BLaER1 treated with 17β-estradiol and CSF1 and Interleukin-3, amounts not matched to agents 10 nM and 100 nM (cell line): ENCODE measurements at regions not wholly inside any gene's neighbourhood (a gene's known extent, or its start where the extent isn't known, plus 50 kb on each side); places are given as distances from the start of the nearest gene placed in this dataset.

Experiments used
- H3K27ac ChIP-seq, 11 experiments: shearing (Covaris generic); formaldehyde crosslinking; 2 replicates each; pipeline ENCODE4 v1.8.1; 2022
- H3K27me3 ChIP-seq, 11 experiments: shearing (Covaris generic); formaldehyde crosslinking; 2 replicates each; pipeline ENCODE4 v1.8.1; 2022
- H3K36me3 ChIP-seq, 11 experiments: shearing (Covaris generic); formaldehyde crosslinking; 2 replicates each; pipeline ENCODE4 v1.8.1; 2022
- H3K4me1 ChIP-seq, 10 experiments: shearing (Covaris generic); formaldehyde crosslinking; 2 replicates each; pipeline ENCODE4 v1.8.1; 2022
- H3K4me2 ChIP-seq, 11 experiments: shearing (Covaris generic); formaldehyde crosslinking; 2 replicates each; pipeline ENCODE4 v1.8.1; 2022
- H3K4me3 ChIP-seq, 10 experiments: shearing (Covaris generic); formaldehyde crosslinking; 2 replicates each; pipeline ENCODE4 v1.8.1; 2022
- H3K9ac ChIP-seq, 11 experiments: shearing (Covaris generic); formaldehyde crosslinking; 2 replicates each; pipeline ENCODE4 v1.8.1; 2022
- H3K9me3 ChIP-seq, 11 experiments: shearing (Covaris generic); formaldehyde crosslinking; replicated peaks in 1 of 11; 2 replicates each; pipeline ENCODE4 v1.8.1; 2022
- H4K20me1 ChIP-seq, 11 experiments: shearing (Covaris generic); formaldehyde crosslinking; 2 replicates each; pipeline ENCODE4 v1.8.1; 2022
- Cebpa-rat ChIP-seq, 11 experiments: shearing (Covaris generic); IDR thresholded peaks; 2 replicates each; pipeline ENCODE4 v1.8.1; 2022

DNA sequence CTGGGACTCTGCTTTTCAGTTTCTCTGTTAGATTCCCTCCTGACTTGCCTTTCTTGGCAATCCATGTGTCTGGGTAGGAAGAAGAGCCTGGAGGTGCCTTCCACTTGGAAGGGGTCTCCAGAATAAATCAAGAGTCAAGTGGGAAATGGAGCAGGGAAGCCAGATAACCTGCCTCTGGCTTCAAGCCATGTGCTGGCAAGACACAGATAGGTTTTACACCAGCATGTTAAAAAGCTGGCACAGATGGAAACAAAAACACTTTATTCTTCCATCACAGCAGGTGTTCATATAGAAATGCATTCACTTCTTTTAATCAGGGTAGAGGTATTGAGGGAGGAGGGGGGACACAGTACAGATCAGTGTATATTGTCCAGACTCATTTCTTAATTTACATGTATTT, 356.9 kb upstream of the RUNX1 start:
- H3K4me3 ChIP-seq, result no peak overlapping the region
- H3K4me1 ChIP-seq, result peaks cover 0 to 7% (median 0%) of the 10 kb centered on the region in 10 experiments; a peak in 2 of 20 replicates
- no peaks in the 10 kb centered on the region for H3K36me3 ChIP-seq
- H3K9ac ChIP-seq, result no peak overlapping the region
- TF ChIP-seq Cebpa-rat (IDR thresholded peaks at IDR 0.05), result no peak
- H3K27ac ChIP-seq, result no peak overlapping the region
- no peaks in the 10 kb centered on the region for H4K20me1 ChIP-seq
- no peaks in the 10 kb centered on the region for H3K9me3 ChIP-seq
- no peak overlapping the region for H3K4me2 ChIP-seq
- H3K27me3 ChIP-seq, result no peaks in the 10 kb centered on the region

DNA sequence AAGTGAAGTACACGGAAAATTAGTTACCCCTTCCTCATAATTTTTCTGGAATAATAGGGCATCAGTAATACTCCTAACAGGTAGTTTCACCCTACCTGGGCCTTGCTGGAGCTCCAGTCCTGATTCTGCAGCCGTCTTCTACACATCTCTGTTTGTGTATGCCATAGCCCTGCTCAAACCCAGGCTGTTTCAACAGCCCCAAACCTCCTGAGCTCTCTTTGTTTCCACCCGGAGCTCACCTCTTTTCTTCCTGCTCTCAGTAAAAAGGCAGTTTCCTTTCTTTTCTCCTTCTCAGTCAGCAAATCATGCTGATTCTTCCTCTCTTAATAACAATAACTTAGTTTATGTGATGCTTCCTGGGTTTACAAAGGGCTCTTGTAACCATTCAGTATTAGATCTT, 355.1 kb upstream of the RUNX1 start:
- Histone ChIP-seq H3K4me3 (no peak overlapping the region), H3K27ac (no peak overlapping the region), H3K9ac (no peak overlapping the region), H3K4me1 (peaks cover 8 to 23% (median 13%) of the 10 kb centered on the region in 10 experiments), H4K20me1 (no peaks in the 10 kb centered on the region), H3K9me3 (no peaks in the 10 kb centered on the region), H3K4me2 (no peak overlapping the region), H3K27me3 (no peaks in the 10 kb centered on the region), H3K36me3 (no peaks in the 10 kb centered on the region)
- no peak for TF ChIP-seq Cebpa-rat (IDR thresholded peaks at IDR 0.05)

DNA sequence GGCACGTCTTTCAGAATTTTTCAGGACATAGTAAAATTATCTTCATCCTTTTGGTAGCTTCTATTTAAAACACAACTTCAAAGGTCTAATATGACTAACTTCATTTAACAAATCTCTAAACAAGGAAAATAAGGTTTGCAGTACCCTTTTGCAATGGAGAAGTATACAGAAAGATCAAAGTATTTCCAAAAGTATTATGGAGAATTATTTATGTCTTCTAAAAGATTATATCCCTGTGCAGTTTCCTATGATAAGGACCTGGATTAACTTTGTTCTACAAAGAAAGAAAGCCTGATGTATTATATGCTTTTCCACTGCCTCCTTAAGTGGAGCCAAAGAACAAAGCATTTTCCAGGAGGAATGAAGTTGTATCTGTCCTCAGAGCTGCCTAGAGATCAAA, 353.0 kb upstream of the RUNX1 start:
- H3K9ac ChIP-seq, result no peak overlapping the region
- H3K4me1 ChIP-seq, result peaks cover 19 to 29% (median 23%) of the 10 kb centered on the region in 10 experiments
- no peak for TF ChIP-seq Cebpa-rat (IDR thresholded peaks at IDR 0.05)
- H3K4me3 ChIP-seq, result no peak overlapping the region
- no peaks in the 10 kb centered on the region for H3K27me3 ChIP-seq
- H3K4me2 ChIP-seq, result no peak overlapping the region
- H4K20me1 ChIP-seq, result no peaks in the 10 kb centered on the region
- no peaks in the 10 kb centered on the region for H3K36me3 ChIP-seq
- H3K27ac ChIP-seq, result no peak overlapping the region
- no peaks in the 10 kb centered on the region for H3K9me3 ChIP-seq

DNA sequence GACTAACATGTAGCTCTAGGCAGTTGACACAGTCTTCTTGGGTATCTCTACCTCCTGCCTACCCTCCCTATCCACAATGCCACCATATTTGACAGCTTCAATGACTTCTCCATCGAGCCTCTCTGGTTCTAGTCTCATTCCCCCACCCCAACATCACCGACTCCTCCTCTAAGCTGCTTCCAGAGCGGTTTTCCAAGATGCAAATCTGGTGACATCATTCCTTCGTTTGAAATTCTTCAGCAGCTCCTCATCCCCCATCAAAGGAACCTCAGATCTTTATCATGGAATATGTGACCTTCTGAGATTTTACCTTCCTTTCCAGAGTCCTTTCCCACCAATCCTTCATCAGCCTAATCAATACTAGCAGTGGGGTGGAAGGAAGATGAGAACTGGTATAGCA, 352.4 kb upstream of the RUNX1 start:
- H3K9me3 ChIP-seq, result no peaks in the 10 kb centered on the region; a peak in 1 of 22 replicates
- H4K20me1 ChIP-seq, result no peaks in the 10 kb centered on the region
- no peaks in the 10 kb centered on the region for H3K27me3 ChIP-seq
- H3K4me1 ChIP-seq, result peaks cover 19 to 33% (median 26%) of the 10 kb centered on the region in 10 experiments
- no peak overlapping the region for H3K27ac ChIP-seq
- H3K36me3 ChIP-seq, result no peaks in the 10 kb centered on the region
- TF ChIP-seq Cebpa-rat (IDR thresholded peaks at IDR 0.05), result no peak
- H3K4me3 ChIP-seq, result no peak overlapping the region
- H3K9ac ChIP-seq, result no peak overlapping the region
- no peak overlapping the region for H3K4me2 ChIP-seq

DNA sequence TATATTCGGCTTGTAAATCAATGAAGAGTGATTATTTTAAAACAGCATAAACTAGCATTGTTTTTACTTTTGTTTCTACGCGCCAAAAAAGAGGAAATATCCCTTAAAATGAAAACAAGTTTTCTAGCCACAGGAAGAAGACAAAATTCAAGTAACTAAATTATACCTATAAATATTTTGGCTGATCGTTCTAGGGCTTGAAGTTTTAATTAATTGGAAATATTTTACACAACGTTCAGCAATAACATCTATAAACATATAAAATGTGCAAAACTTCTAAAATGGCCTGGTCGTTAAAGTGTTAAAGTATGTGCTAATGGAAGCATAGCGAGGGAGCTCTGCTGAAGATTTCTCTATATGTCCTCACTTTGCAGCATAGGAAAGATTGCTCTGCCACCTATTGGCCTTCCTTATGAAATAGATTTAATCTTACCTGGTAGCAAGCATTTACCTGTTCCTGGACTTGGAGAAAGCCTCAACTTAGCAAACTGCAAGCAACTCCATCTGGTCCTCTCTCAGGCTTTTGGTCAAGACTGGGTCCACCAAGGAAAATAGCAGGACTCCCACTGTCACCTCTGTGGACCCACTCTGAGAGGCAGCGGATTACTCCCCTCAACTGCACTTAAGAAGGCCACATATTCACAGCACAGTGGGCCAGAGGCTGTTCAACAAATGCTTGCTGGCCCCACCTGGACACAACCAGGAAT, 351.3 kb upstream of the RUNX1 start:
- Histone ChIP-seq H3K4me3 (peak overlapping the region in 9 of 10 experiments; percentile 21 to 49 (median 35); a peak in 11 of 20 replicates), H3K27ac (peak overlapping the region; percentile 1 to 70 (median 55); a peak in 20 of 22 replicates), H3K9ac (peak overlapping the region in 10 of 11 experiments; percentile 6 to 63 (median 49); a peak in 14 of 22 replicates), H3K9me3 (no peaks in the 10 kb centered on the region; a peak in 1 of 22 replicates), H3K4me2 (peak overlapping the region; percentile 58 to 85 (median 75)), H3K27me3 (no peaks in the 10 kb centered on the region), H3K36me3 (no peaks in the 10 kb centered on the region), H3K4me1 (peaks cover 21 to 44% (median 33%) of the 10 kb centered on the region in 10 experiments), H4K20me1 (no peaks in the 10 kb centered on the region)
- no peak for TF ChIP-seq Cebpa-rat (IDR thresholded peaks at IDR 0.05)

DNA sequence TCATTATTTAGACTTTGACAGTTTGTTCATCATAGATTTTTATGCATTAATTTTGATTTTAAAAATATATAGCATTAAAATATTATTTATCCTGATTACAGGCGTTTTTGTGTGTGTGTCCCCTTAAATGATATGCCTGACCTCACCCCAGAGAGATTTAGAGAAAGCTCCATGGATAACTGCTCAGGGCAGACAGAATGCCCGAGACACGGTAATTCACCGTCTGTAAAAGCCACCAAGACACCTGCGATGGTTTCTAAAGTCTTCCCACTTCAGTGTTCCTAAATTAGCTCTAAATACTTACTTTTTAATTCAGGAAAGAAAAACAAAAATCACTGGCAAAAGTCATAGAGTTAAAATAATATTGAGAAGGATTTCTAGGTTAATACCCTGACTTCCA, 350.6 kb upstream of the RUNX1 start:
- Histone ChIP-seq H3K9ac (peak overlapping the region; percentile 4 to 63 (median 45); a peak in 14 of 22 replicates), H3K9me3 (peaks cover 0 to 3% (median 0%) of the 10 kb centered on the region in 11 experiments; a peak in 4 of 22 replicates), H4K20me1 (no peaks in the 10 kb centered on the region), H3K36me3 (no peaks in the 10 kb centered on the region), H3K27ac (peak overlapping the region; percentile 1 to 70 (median 55); a peak in 20 of 22 replicates), H3K4me2 (peak overlapping the region; percentile 58 to 85 (median 75)), H3K4me1 (peaks cover 21 to 49% (median 33%) of the 10 kb centered on the region in 10 experiments), H3K27me3 (no peaks in the 10 kb centered on the region), H3K4me3 (peak overlapping the region in 9 of 10 experiments; percentile 21 to 49 (median 35); a peak in 11 of 20 replicates)
- TF ChIP-seq Cebpa-rat (IDR thresholded peaks at IDR 0.05), result no peak

DNA sequence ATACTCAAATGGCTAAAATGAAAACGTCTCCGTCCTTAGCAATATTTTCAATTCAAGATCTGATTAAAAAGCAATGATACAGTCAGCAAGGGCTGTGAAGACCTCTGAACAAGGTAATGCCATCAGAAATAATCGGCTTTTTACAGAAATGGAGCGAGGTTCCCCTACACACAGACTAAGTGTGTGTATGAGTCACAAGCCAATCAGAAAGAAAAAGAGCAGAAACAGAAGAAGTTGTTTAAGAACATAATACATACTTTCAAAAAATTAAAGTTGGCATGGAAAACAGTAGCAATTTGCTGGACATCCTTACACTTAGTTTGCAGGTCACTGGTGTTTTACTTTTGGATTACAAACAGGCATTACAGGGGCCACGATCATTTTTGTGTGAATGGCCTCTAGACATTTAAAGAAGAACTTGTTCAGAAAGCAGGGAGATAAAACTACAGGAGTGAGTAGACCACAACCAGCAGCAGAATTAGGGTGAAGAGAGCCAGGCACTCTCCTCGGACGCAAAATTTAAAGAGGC, 350.0 kb upstream of the RUNX1 start:
- Histone ChIP-seq H3K4me3 (no peak overlapping the region), H3K9ac (peak overlapping the region in 6 of 11 experiments; percentile 4 to 63 (median 36); a peak in 6 of 22 replicates), H3K27me3 (no peaks in the 10 kb centered on the region), H3K27ac (peak overlapping the region in 1 of 11 experiments; percentile 59; a peak in 3 of 22 replicates), H3K36me3 (no peaks in the 10 kb centered on the region), H3K9me3 (peaks cover 0 to 8% (median 3%) of the 10 kb centered on the region in 11 experiments; a peak in 4 of 22 replicates), H4K20me1 (no peaks in the 10 kb centered on the region), H3K4me2 (peak overlapping the region; percentile 58 to 85 (median 75)), H3K4me1 (peaks cover 21 to 49% (median 33%) of the 10 kb centered on the region in 10 experiments)
- TF ChIP-seq Cebpa-rat (IDR thresholded peaks at IDR 0.05), result no peak

DNA sequence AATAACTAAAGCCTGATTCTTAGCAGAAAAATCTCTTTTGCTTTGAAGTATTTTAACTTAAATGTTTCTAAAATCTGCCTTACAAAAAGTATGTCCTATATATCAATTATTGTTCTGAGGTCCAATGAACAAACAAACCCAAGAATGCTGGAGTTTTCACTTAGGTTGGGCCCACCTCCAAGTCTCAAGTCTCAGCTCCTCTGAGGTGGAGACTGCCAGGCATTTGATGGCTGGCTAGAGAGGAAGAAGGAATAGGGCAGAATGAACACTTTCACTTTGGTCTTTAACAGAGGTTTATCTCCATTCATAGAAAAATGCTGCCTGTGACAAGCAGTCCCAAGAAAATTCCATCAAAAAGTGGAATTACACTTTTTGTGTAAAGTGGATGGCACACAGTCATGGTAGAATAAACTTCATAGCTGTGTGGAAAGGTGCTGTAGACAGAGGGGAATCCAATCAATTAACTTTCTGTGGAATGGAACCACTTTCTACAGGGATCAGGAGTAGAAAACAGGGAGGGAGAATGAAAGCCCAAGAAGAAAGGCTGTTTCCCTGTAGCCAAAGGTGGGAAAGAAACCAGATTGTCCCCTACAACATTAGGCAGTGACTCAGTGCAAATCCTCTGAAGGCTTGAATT, 349.4 kb upstream of the RUNX1 start:
- Histone ChIP-seq H3K27ac (peak overlapping the region in 1 of 11 experiments; percentile 59; a peak in 1 of 22 replicates), H3K4me1 (peaks cover 21 to 49% (median 33%) of the 10 kb centered on the region in 10 experiments), H3K9ac (peak overlapping the region in 3 of 11 experiments; percentile 4 to 40 (median 40); a peak in 2 of 22 replicates), H3K36me3 (no peaks in the 10 kb centered on the region), H3K9me3 (peaks cover 0 to 14% (median 4%) of the 10 kb centered on the region in 11 experiments; a peak in 4 of 22 replicates), H3K27me3 (no peaks in the 10 kb centered on the region), H3K4me3 (no peak overlapping the region), H3K4me2 (peak overlapping the region; percentile 58 to 85 (median 75)), H4K20me1 (no peaks in the 10 kb centered on the region)
- TF ChIP-seq Cebpa-rat (IDR thresholded peaks at IDR 0.05), result no peak

DNA sequence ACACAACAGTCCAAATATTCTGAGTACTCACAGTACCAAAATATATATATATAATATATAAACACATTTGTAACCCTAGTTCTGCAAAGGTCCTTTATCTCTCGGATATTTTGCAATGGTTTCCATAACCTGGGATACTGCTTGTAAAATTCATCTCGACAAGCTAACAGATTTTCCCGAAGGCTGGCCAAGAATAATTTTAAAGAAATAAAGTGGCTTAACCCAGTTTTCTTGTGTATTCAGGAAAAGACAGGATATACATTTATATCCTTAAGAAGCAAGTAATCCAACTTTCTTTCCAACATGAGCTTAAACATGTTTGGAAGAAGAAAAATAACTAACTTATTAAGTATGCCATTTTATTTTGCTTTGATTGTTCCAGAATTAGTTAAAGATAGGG, 348.7 kb upstream of the RUNX1 start:
- Histone ChIP-seq H3K4me2 (no peak overlapping the region; a peak in 2 of 22 replicates), H3K4me3 (no peak overlapping the region)

More for the DNA sequence above, 348.7 kb upstream of the RUNX1 start:
- Histone ChIP-seq H4K20me1 (no peaks in the 10 kb centered on the region), H3K27me3 (no peaks in the 10 kb centered on the region), H3K9ac (no peak overlapping the region), H3K4me1 (peaks cover 21 to 49% (median 33%) of the 10 kb centered on the region in 10 experiments), H3K9me3 (peaks cover 0 to 15% (median 4%) of the 10 kb centered on the region in 11 experiments; a peak in 4 of 22 replicates), H3K36me3 (no peaks in the 10 kb centered on the region), H3K27ac (no peak overlapping the region)
- no peak for TF ChIP-seq Cebpa-rat (IDR thresholded peaks at IDR 0.05)
